Large intestine (tissue), 3 donors: ENCODE measurements at regions not wholly inside any gene's neighbourhood (a gene's known extent, or its start where the extent isn't known, plus 50 kb on each side); places are given as distances from the start of the nearest gene placed in this dataset.

ENCODE experiments used
- DNase-seq, 2 donors: peaks; one replicate each; pipeline versions ENCODE4 v3.0.0 to v3.0.0-alpha.2; 2013
- H3K27ac ChIP-seq: one replicate; pipeline ENCODE4 v1.5.1; 2013; ENCODE audit warnings: low read length
- H3K27me3 ChIP-seq: 2 replicates; pipeline ENCODE4 v1.6.1; 2013; ENCODE audit warnings: low read length; ENCODE audit not compliant: control insufficient read depth, insufficient read depth
- H3K36me3 ChIP-seq: 2 replicates; pipeline ENCODE4 v1.6.1; 2013; ENCODE audit warnings: low read length; ENCODE audit not compliant: control insufficient read depth, insufficient read depth
- H3K4me1 ChIP-seq: one replicate; pipeline ENCODE4 v1.6.1; 2013; ENCODE audit warnings: low read length; ENCODE audit not compliant: control insufficient read depth, insufficient read depth
- H3K4me3 ChIP-seq: one replicate; pipeline ENCODE4 v1.5.1; 2013; ENCODE audit warnings: low read length
- H3K9me3 ChIP-seq: one replicate; pipeline ENCODE4 v1.6.1; 2013; ENCODE audit warnings: mild to moderate bottlenecking, low read depth, low read length, moderate library complexity; ENCODE audit not compliant: control insufficient read depth
- WGBS: methylation state at CpG from one replicate; pipeline ENCODE4 v1.1.5; 2013; ENCODE audit warnings: low lambda C conversion rate; ENCODE audit not compliant: insufficient coverage; 5-methylcytosine and 5-hydroxymethylcytosine counted together

DNA sequence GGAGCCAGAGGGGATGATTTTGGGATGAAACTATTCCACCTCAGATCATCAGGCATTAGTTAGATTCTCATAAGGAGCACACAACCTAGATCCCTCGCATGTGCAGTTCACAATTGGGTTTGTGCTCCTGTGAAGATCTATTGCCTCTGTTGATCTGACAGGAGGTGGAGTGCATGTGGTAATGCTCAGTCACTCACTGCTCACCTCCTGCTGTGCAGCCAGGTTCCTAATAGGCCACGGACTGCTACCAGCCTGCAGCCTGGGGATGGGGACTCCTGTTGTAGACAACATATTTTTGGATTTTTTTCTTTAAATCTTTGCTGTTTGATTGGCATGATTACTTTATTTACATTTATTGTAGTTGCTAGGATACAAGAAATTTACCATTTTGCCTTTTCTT, 765.0 kb downstream of the INHBA start:
- no peak for DNase-seq
- H3K4me3 ChIP-seq, result no peak overlapping the region
- no peaks in the 10 kb centered on the region for H3K27me3 ChIP-seq
- no peaks in the 10 kb centered on the region for H3K4me1 ChIP-seq
- peaks cover 4% of the 10 kb centered on the region for H3K9me3 ChIP-seq
- no peaks in the 10 kb centered on the region for H3K36me3 ChIP-seq
- no CpG with 5 or more reads among the region's 2 CpGs for WGBS
- no peak overlapping the region for H3K27ac ChIP-seq

DNA sequence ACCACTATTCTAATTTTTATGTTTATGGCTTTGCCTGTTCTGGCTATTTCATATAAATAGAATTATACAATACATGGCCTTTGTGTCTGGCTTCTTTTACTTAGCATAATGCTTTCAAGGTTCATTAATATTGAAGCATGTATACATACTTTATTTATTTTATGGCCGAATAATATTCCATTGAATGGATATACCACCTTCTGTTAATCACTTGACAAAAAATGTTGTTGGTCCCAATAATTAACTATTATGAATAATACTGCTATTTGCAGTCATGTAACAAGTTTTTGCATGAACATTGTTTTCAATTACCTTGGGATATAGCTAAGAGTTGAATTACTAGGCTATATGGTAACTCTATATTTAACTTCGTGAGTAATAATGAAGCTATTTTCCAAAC, 767.5 kb downstream of the INHBA start:
- Histone ChIP-seq H3K4me1 (no peaks in the 10 kb centered on the region), H3K36me3 (no peaks in the 10 kb centered on the region), H3K27me3 (no peaks in the 10 kb centered on the region), H3K4me3 (no peak overlapping the region), H3K9me3 (peaks cover 4% of the 10 kb centered on the region), H3K27ac (no peak overlapping the region)
- 100% methylated on average over 1 of the region's 2 CpGs for WGBS
- DNase-seq, result no peak

DNA sequence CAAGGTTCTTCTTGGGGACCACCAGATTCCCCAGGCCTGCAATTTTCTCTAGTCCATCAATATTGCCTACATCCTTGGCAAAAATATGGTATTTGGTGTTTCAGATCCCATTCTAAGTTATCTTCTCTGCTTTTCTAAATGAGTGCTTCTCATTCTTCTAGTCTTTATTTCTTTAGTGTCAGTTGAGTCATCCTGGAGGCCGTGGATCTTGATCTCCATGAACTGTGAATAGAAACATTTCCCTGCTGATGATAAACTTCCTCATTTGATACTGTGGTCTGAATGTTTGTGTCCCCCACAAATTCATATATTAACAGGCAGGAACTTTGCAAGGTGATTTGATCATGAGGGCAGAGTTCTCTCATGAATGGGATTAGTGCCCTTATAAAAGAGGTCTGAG, 779.3 kb downstream of the INHBA start:
- no peak overlapping the region for H3K27ac ChIP-seq
- H3K9me3 ChIP-seq, result no peaks in the 10 kb centered on the region
- H3K36me3 ChIP-seq, result no peaks in the 10 kb centered on the region
- H3K4me1 ChIP-seq, result no peaks in the 10 kb centered on the region
- 80% methylated on average over 1 of the region's 1 CpG for WGBS
- DNase-seq, result no peak
- H3K27me3 ChIP-seq, result no peaks in the 10 kb centered on the region
- no peak overlapping the region for H3K4me3 ChIP-seq

DNA sequence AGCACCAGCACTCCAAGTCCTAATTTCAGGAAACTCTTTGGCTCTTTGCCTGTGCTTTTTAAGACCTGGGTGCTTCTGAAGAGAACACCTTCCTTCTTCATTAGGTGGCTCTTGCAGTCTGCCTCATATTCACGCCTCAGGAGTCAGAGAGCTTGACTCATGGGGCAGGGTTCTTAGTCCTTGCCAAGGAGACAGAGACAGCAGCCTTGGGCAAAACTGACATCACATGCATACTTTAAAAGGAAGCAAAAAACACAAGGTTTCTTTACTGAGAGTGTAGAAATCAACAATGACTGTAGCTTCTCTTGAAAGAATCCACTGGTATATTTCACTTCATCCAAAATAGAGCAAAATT, 780.6 kb downstream of the INHBA start:
- Histone ChIP-seq H3K4me3 (no peak overlapping the region), H3K27me3 (no peaks in the 10 kb centered on the region), H3K36me3 (no peaks in the 10 kb centered on the region), H3K4me1 (no peaks in the 10 kb centered on the region), H3K9me3 (no peaks in the 10 kb centered on the region), H3K27ac (no peak overlapping the region)
- no CpG with 5 or more reads among the region's 1 CpG for WGBS
- no peak for DNase-seq

DNA sequence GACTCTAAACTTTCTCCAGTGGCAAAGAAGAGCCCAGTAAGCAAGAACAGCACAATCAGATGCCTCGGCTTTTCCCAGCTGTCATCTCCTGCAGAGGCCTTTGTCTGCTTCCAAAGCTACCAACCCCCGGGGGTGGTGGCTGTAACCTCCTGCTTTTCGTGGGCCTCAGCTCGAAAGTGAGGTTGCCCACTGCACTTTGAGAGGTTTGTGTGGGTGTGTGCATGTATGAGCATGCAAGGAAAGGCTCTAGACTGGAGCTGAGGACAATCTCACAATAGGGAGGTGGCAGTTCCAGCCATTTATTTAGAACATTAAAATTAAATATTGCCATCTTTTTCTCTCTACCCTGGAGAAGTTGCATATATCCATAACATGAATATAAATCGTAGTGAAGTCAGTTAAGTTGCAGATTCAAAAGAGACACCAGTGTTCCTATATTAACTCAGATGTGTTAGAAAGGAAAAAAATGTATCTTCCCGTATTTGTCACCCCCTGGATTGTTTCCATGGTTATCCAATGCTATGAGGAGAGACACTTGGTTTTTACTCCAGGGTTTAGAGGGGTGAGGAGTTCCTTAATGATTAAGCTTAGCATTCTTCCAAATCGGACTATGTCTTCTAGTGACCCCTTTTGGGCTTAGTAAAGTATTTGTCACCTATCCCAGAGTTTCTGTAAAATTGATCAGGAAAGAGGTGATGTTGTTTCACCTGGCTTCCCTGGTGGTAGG, 781.1 kb downstream of the INHBA start:
- no peak overlapping the region for H3K4me3 ChIP-seq
- H3K27me3 ChIP-seq, result no peaks in the 10 kb centered on the region
- 86% methylated on average over 2 of the region's 7 CpGs for WGBS
- H3K27ac ChIP-seq, result no peak overlapping the region
- H3K4me1 ChIP-seq, result no peaks in the 10 kb centered on the region
- H3K36me3 ChIP-seq, result no peaks in the 10 kb centered on the region
- H3K9me3 ChIP-seq, result no peaks in the 10 kb centered on the region
- DNase-seq, result no peak

DNA sequence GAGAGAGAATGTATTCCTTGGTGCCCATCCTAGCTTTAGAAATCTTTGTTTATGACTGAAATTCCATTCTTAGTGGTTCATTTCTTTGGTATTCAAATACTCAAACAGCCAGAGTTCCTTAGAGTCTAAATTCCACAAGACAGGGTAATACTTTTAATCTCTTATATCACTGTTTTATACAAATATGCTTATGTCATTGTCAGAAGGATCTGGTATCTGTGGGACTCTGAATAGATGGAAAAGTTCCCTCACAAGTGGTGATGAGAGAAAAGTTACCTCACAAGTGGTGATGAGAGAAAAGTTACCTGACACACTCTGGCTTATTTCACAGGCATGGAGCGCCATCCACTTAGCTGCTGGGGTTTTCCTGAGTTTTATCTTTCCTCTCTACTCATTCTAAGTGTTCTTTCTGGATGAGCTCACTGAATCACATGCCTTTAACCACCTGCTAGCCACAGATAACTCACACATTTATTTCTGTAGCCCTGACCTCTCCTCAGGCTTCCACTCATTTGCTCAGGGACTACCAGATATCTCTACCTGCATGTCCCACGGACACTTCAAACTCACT, 784.0 kb downstream of the SUGCT start:
- H3K27ac ChIP-seq, result no peak overlapping the region
- H3K27me3 ChIP-seq, result no peaks in the 10 kb centered on the region
- H3K4me1 ChIP-seq, result no peaks in the 10 kb centered on the region
- H3K36me3 ChIP-seq, result no peaks in the 10 kb centered on the region
- no peaks in the 10 kb centered on the region for H3K9me3 ChIP-seq
- 83% methylated on average over 1 of the region's 2 CpGs for WGBS
- no peak overlapping the region for H3K4me3 ChIP-seq
- DNase-seq, result no peak

DNA sequence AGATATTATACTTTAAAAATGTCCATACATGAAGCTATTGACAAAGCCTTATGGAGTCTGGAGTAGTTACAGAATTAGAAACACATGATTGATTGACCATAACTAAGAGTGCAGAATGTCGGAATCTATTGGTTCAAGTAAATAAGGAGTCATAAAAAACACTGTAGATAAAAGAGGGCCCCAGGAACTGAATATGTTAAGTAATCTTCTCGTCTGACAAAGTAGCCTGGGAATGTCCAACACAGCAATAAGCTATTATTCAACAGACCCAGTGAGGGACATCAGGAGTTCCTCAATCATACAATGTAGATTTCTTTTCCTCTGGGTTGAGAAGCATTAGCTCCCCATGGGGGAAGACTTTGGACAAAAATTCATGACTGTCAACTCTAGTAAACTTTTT, 782.0 kb downstream of the SUGCT start:
- no peak overlapping the region for H3K27ac ChIP-seq

DNA sequence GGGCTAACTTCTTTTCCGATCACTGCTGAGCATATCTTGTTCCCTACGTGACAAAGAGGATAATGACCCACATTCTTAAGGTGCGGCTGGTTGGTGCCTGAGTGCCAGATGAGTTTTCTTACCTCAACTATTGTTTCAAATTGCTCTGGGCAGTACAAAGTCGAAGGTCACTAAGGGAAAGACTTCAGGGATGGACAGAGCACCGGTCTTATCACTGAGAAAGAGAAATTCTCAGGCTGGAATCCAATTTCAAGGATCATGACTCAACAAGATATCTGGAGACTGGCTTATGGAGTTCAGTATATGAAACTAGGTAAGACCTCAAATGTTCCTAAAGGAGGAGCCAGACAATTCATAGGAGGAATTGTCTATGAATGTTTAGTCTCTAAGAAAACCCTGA, 780.3 kb downstream of the SUGCT start:
- Histone ChIP-seq H3K27ac (no peak overlapping the region), H3K27me3 (no peaks in the 10 kb centered on the region), H3K36me3 (no peaks in the 10 kb centered on the region), H3K4me3 (no peak overlapping the region), H3K4me1 (no peaks in the 10 kb centered on the region), H3K9me3 (no peaks in the 10 kb centered on the region)
- 81% methylated on average over 4 of the region's 5 CpGs for WGBS
- DNase-seq, result no peak

More for the DNA sequence above, 782.0 kb downstream of the SUGCT start:
- H3K36me3 ChIP-seq, result no peaks in the 10 kb centered on the region
- WGBS, result 33% methylated on average over 1 of the region's 2 CpGs
- no peaks in the 10 kb centered on the region for H3K4me1 ChIP-seq
- H3K9me3 ChIP-seq, result no peaks in the 10 kb centered on the region
- no peak for DNase-seq
- H3K27me3 ChIP-seq, result no peaks in the 10 kb centered on the region
- no peak overlapping the region for H3K4me3 ChIP-seq
